Gastroesophageal sphincter (tissue), 3 donors: ENCODE measurements at regions not wholly inside any gene's neighbourhood (a gene's known extent, or its start where the extent isn't known, plus 50 kb on each side); places are given as distances from the start of the nearest gene placed in this dataset.

ENCODE experiments used
- CTCF ChIP-seq, 4 experiments: fragments of 200-600 bp in 2 of 4; fragments of 450-650 bp in 2 of 4; sonication (generic) in 1 of 4; IDR thresholded peaks; one replicate each; pipeline ENCODE4 v1.5.1; 2017 to 2019; ENCODE audit warnings: antibody characterized with exemption in 4 of 4, mild to moderate bottlenecking in 2 of 4, moderate library complexity in 2 of 4
- POLR2A ChIP-seq, 2 donors: fragments of 450-650 bp; IDR thresholded peaks; one replicate each; pipeline ENCODE4 v1.6.1; 2017; ENCODE audit warnings: antibody characterized with exemption in 2 of 2, mild to moderate bottlenecking in 2 of 2, moderate library complexity in 1 of 2

- TF ChIP-seq POLR2A (IDR thresholded peaks at IDR 0.05) (no peak), CTCF (IDR thresholded peaks at IDR 0.05) (no peak)
Observed at GRCh38 chr6:149194820-149195558, 122.5 kb upstream of the TAB2 start.
